Glutamatergic neuron (in vitro differentiated cells): ENCODE measurements at regions not wholly inside any gene's neighbourhood (a gene's known extent, or its start where the extent isn't known, plus 50 kb on each side); places are given as distances from the start of the nearest gene placed in this dataset.
"Not testable (repeated sequence)": the region's sequence is repeated elsewhere in the genome, so short reads cannot be mapped to it uniquely, and the experiment has no call there.

Experiments
- DNase-seq: peaks from one replicate; pipeline ENCODE4 v3.0.0; 2022
- H3K27ac Mint-ChIP-seq: one replicate; pipeline ENCODE4 v1.8.0; 2020; ENCODE audit warnings: mild to moderate bottlenecking, mixed read lengths, inconsistent platforms; ENCODE audit not compliant: unreplicated experiment
- H3K27me3 Mint-ChIP-seq: one replicate; pipeline ENCODE4 v1.8.0; 2020; ENCODE audit warnings: mild to moderate bottlenecking, moderate library complexity, mixed read lengths, inconsistent platforms; ENCODE audit not compliant: unreplicated experiment
- H3K36me3 Mint-ChIP-seq: one replicate; pipeline ENCODE4 v1.8.0; 2020; ENCODE audit warnings: mild to moderate bottlenecking, mixed read lengths, inconsistent platforms; ENCODE audit not compliant: unreplicated experiment
- H3K4me1 Mint-ChIP-seq: one replicate; pipeline ENCODE4 v1.8.0; 2020; ENCODE audit warnings: mild to moderate bottlenecking, low read depth, mixed read lengths, inconsistent platforms; ENCODE audit not compliant: unreplicated experiment
- H3K4me3 Mint-ChIP-seq: one replicate; pipeline ENCODE4 v1.8.0; 2020; ENCODE audit warnings: mild to moderate bottlenecking, mixed read lengths, inconsistent platforms; ENCODE audit not compliant: unreplicated experiment
- H3K9me3 Mint-ChIP-seq: one replicate; pipeline ENCODE4 v1.8.0; 2020; ENCODE audit warnings: mild to moderate bottlenecking, moderate library complexity, mixed read lengths, inconsistent platforms; ENCODE audit not compliant: unreplicated experiment
- CTCF ChIP-seq: fragments of 200-600 bp; sonication (generic); IDR thresholded peaks from one replicate; pipeline ENCODE4 v1.5.0; 2021; ENCODE audit not compliant: partially characterized antibody, unreplicated experiment

GRCh38 chr11:43145653-43146052, 166.1 kb upstream of the API5 start:
- Mint-ChIP-seq H3K4me3 (no peak overlapping the region), H3K9me3 (peaks cover 4% of the 10 kb centered on the region), H3K27me3 (peaks cover 3% of the 10 kb centered on the region), H3K36me3 (peaks cover 4% of the 10 kb centered on the region), H3K4me1 (no peaks in the 10 kb centered on the region), H3K27ac (no peak overlapping the region)
- DNase-seq: no peak
- no peak for TF ChIP-seq CTCF

- no peak for TF ChIP-seq CTCF
- Mint-ChIP-seq H3K4me3 (no peak overlapping the region), H3K9me3 (no peaks in the 10 kb centered on the region), H3K27ac (no peak overlapping the region), H3K4me1 (no peaks in the 10 kb centered on the region), H3K27me3 (peaks cover 3% of the 10 kb centered on the region), H3K36me3 (no peaks in the 10 kb centered on the region)
- no peak for DNase-seq
Observed at GRCh38 chr11:43150697-43151096, 161.1 kb upstream of the API5 start.

GRCh38 chr11:43164831-43165230, 147.0 kb upstream of the API5 start:
- H3K36me3 Mint-ChIP-seq: peaks cover 13% of the 10 kb centered on the region
- peaks cover 17% of the 10 kb centered on the region for H3K4me1 Mint-ChIP-seq
- H3K27me3 Mint-ChIP-seq: no peaks in the 10 kb centered on the region
- peak overlapping the region; percentile 4 for H3K4me3 Mint-ChIP-seq
- TF ChIP-seq CTCF: no peak
- peak overlapping the region; percentile 79 for H3K27ac Mint-ChIP-seq
- H3K9me3 Mint-ChIP-seq: peaks cover 2% of the 10 kb centered on the region
- no peak for DNase-seq

GRCh38 chr11:43165393-43165792, 146.4 kb upstream of the API5 start:
- not testable (repeated sequence) for DNase-seq, H3K4me3 Mint-ChIP-seq, H3K27me3 Mint-ChIP-seq, H3K9me3 Mint-ChIP-seq
- Mint-ChIP-seq H3K27ac (peak overlapping the region; percentile 79), H3K36me3 (peaks cover 13% of the 10 kb centered on the region), H3K4me1 (peaks cover 17% of the 10 kb centered on the region)
- peak; percentile 58 for TF ChIP-seq CTCF

DNA sequence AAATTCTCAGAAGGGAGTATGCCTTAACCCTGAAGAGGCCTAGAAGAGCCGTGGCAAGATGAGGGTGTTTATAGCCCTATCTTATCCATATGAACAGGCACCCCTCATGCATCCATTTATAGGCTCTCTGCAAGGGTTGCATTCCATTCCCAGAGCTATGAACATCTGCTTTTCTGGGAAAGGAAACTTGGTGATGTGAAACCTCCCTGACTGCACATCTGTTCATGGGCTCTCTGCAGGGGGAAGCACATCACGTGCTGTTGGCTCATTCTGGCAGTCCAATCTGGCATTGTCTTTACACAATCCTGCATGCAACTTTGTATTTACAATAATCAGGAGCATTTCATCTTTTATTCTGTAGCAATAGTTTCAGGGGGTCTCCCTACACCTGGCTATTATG, 143.6 kb upstream of the API5 start:
- H3K4me1 Mint-ChIP-seq: peaks cover 17% of the 10 kb centered on the region
- not testable (repeated sequence) for DNase-seq, H3K9me3 Mint-ChIP-seq, H3K27ac Mint-ChIP-seq, H3K4me3 Mint-ChIP-seq, H3K27me3 Mint-ChIP-seq
- H3K36me3 Mint-ChIP-seq: peaks cover 13% of the 10 kb centered on the region

- H3K9me3 Mint-ChIP-seq: no peaks in the 10 kb centered on the region
- no peaks in the 10 kb centered on the region for H3K27me3 Mint-ChIP-seq
- H3K4me3 Mint-ChIP-seq: no peak overlapping the region
- TF ChIP-seq CTCF: no peak
- no peaks in the 10 kb centered on the region for H3K4me1 Mint-ChIP-seq
- no peak for DNase-seq
- no peak overlapping the region for H3K27ac Mint-ChIP-seq
- peaks cover 3% of the 10 kb centered on the region for H3K36me3 Mint-ChIP-seq
Observed at GRCh38 chr11:43172477-43172876, 139.3 kb upstream of the API5 start.
